GM18508 (cell line): ENCODE measurements at regions not wholly inside any gene's neighbourhood (a gene's known extent, or its start where the extent isn't known, plus 50 kb on each side); places are given as distances from the start of the nearest gene placed in this dataset.
"Not testable (repeated sequence)": the region's sequence is repeated elsewhere in the genome, so short reads cannot be mapped to it uniquely, and the experiment has no call there.

Experiments
- ATAC-seq: cut with Tn5 transposase; IDR thresholded peaks from one replicate; pipeline ENCODE4 v1.9.1; 2021; ENCODE audit warnings: moderate number of reproducible peaks; ENCODE audit not compliant: insufficient read depth, unreplicated experiment

- no peak for ATAC-seq
Observed at GRCh38 chr21:31543191-31543590, 116.3 kb upstream of the SOD1 start.

GRCh38 chr21:31538816-31539215 is 120.7 kb upstream of the SOD1 start:
- no peak for ATAC-seq

- no peak for ATAC-seq
Observed at GRCh38 chr21:31537872-31538576, 121.5 kb upstream of the SOD1 start.

GRCh38 chr21:31536138-31536537 is 123.4 kb upstream of the SOD1 start:
- no peak for ATAC-seq

- no peak for ATAC-seq
Observed at GRCh38 chr21:31531967-31532366, 127.5 kb upstream of the SOD1 start.

GRCh38 chr21:31530897-31531705 is 128.4 kb upstream of the SOD1 start:
- ATAC-seq: no peak

- no peak for ATAC-seq
Observed at GRCh38 chr21:31530364-31530763, 129.1 kb upstream of the SOD1 start.

GRCh38 chr21:31529406-31529805 is 130.1 kb upstream of the SOD1 start:
- no peak for ATAC-seq

GRCh38 chr21:31526040-31526439 is 133.5 kb upstream of the SOD1 start:
- ATAC-seq: no peak

GRCh38 chr21:31524140-31524539 is 135.4 kb upstream of the SOD1 start:
- no peak for ATAC-seq

- no peak for ATAC-seq
Observed at GRCh38 chr21:31521515-31521914, 138.0 kb upstream of the SOD1 start.

GRCh38 chr21:31520561-31521098 is 138.9 kb upstream of the SOD1 start:
- no peak for ATAC-seq

GRCh38 chr21:31518580-31518979 is 140.9 kb upstream of the SOD1 start:
- ATAC-seq: no peak

- ATAC-seq: no peak
Observed at GRCh38 chr21:31517664-31518414, 141.7 kb upstream of the SOD1 start.

GRCh38 chr21:31515253-31515652 is 144.2 kb upstream of the SOD1 start:
- no peak for ATAC-seq

- ATAC-seq: no peak
Observed at GRCh38 chr21:31514598-31514997, 144.9 kb upstream of the SOD1 start.

- ATAC-seq: not testable (repeated sequence)
Observed at GRCh38 chr21:31513541-31513940, 146.0 kb upstream of the SOD1 start.

GRCh38 chr21:31511999-31512398 is 147.5 kb upstream of the SOD1 start:
- not testable (repeated sequence) for ATAC-seq

- no peak for ATAC-seq
Observed at GRCh38 chr21:31511258-31511657, 148.2 kb upstream of the SOD1 start.

- no peak for ATAC-seq
Observed at GRCh38 chr21:31509194-31510017, 150.1 kb upstream of the SOD1 start.
